Nephron (organoid): ENCODE measurements at regions not wholly inside any gene's neighbourhood (a gene's known extent, or its start where the extent isn't known, plus 50 kb on each side); places are given as distances from the start of the nearest gene placed in this dataset.
"Not testable (repeated sequence)": the region's sequence is repeated elsewhere in the genome, so short reads cannot be mapped to it uniquely, and the experiment has no call there.

ENCODE experiments used
- H3K27ac Mint-ChIP-seq, 3 experiments: 2 replicates each; pipeline ENCODE4 v1.8.0; 2020; ENCODE audit warnings: mixed read lengths in 3 of 3, mild to moderate bottlenecking in 2 of 3, moderate library complexity in 1 of 3
- H3K27me3 Mint-ChIP-seq: 2 replicates; pipeline ENCODE4 v1.8.0; 2021; ENCODE audit warnings: low read depth, mild to moderate bottlenecking, moderate library complexity, mixed read lengths
- H3K36me3 Mint-ChIP-seq: 2 replicates; pipeline ENCODE4 v1.8.0; 2020; ENCODE audit warnings: low read depth, mixed read lengths
- H3K4me1 Mint-ChIP-seq: 2 replicates; pipeline ENCODE4 v1.8.0; 2020; ENCODE audit warnings: mixed read lengths
- H3K4me3 Mint-ChIP-seq, 3 experiments: 2 replicates each; pipeline ENCODE4 v1.8.0; 2020; ENCODE audit warnings: mild to moderate bottlenecking in 3 of 3, mixed read lengths in 3 of 3, moderate library complexity in 2 of 3
- H3K9me3 Mint-ChIP-seq: 2 replicates; pipeline ENCODE4 v1.8.0; 2020; ENCODE audit warnings: mixed read lengths
- CTCF ChIP-seq, 3 experiments: fragments of 200-600 bp; sonication (generic); IDR thresholded peaks; one replicate each; pipeline ENCODE4 v1.5.0; 2021; ENCODE audit warnings: antibody characterized with exemption in 3 of 3; ENCODE audit not compliant: unreplicated experiment in 3 of 3

- Mint-ChIP-seq H3K27ac (no peak overlapping the region), H3K27me3 (no peaks in the 10 kb centered on the region), H3K4me3 (no peak overlapping the region), H3K4me1 (no peaks in the 10 kb centered on the region), H3K36me3 (no peaks in the 10 kb centered on the region), H3K9me3 (no peaks in the 10 kb centered on the region)
- no peak for TF ChIP-seq CTCF (IDR thresholded peaks at IDR 0.05; ENCODE audit: unreplicated experiment in 3 of 3)
Observed at GRCh38 chr15:20376872-20377271, 164.7 kb downstream of the GOLGA6L6 start.

GRCh38 chr15:20372416-20372815 lies 169.2 kb downstream of the GOLGA6L6 start:
- not testable (repeated sequence) for H3K9me3 Mint-ChIP-seq, H3K4me3 Mint-ChIP-seq, H3K27me3 Mint-ChIP-seq, H3K4me1 Mint-ChIP-seq, H3K36me3 Mint-ChIP-seq, H3K27ac Mint-ChIP-seq

GRCh38 chr15:20369500-20369899 lies 172.1 kb downstream of the GOLGA6L6 start:
- no peaks in the 10 kb centered on the region for H3K9me3 Mint-ChIP-seq
- no peaks in the 10 kb centered on the region for H3K36me3 Mint-ChIP-seq
- no peaks in the 10 kb centered on the region for H3K27me3 Mint-ChIP-seq
- H3K4me3 Mint-ChIP-seq, result no peak overlapping the region
- no peak overlapping the region for H3K27ac Mint-ChIP-seq
- no peak for TF ChIP-seq CTCF (IDR thresholded peaks at IDR 0.05; ENCODE audit: unreplicated experiment in 3 of 3)
- H3K4me1 Mint-ChIP-seq, result no peaks in the 10 kb centered on the region

- H3K27ac Mint-ChIP-seq, result no peak overlapping the region
- no peak for TF ChIP-seq CTCF (IDR thresholded peaks at IDR 0.05; ENCODE audit: unreplicated experiment in 3 of 3)
- H3K4me1 Mint-ChIP-seq, result no peaks in the 10 kb centered on the region
- H3K27me3 Mint-ChIP-seq, result no peaks in the 10 kb centered on the region
- no peaks in the 10 kb centered on the region for H3K36me3 Mint-ChIP-seq
- H3K9me3 Mint-ChIP-seq, result no peaks in the 10 kb centered on the region
- H3K4me3 Mint-ChIP-seq, result no peak overlapping the region
Observed at GRCh38 chr15:20368974-20369373, 172.6 kb downstream of the GOLGA6L6 start.

- Mint-ChIP-seq H3K9me3 (no peaks in the 10 kb centered on the region), H3K4me1 (no peaks in the 10 kb centered on the region), H3K27me3 (no peaks in the 10 kb centered on the region), H3K4me3 (no peak overlapping the region), H3K27ac (no peak overlapping the region), H3K36me3 (no peaks in the 10 kb centered on the region)
- no peak for TF ChIP-seq CTCF (IDR thresholded peaks at IDR 0.05; ENCODE audit: unreplicated experiment in 3 of 3)
Observed at GRCh38 chr15:20367093-20367492, 174.5 kb downstream of the GOLGA6L6 start.

- not testable (repeated sequence) for H3K4me3 Mint-ChIP-seq, H3K9me3 Mint-ChIP-seq, H3K27me3 Mint-ChIP-seq, H3K36me3 Mint-ChIP-seq, H3K27ac Mint-ChIP-seq, H3K4me1 Mint-ChIP-seq
Observed at GRCh38 chr15:20363591-20363990, 178.0 kb downstream of the GOLGA6L6 start.

GRCh38 chr15:20361091-20361490 lies 180.5 kb downstream of the GOLGA6L6 start:
- Mint-ChIP-seq H3K4me1 (no peaks in the 10 kb centered on the region), H3K36me3 (peaks cover 3% of the 10 kb centered on the region), H3K4me3 (no peak overlapping the region), H3K27ac (no peak overlapping the region), H3K27me3 (no peaks in the 10 kb centered on the region), H3K9me3 (peaks cover 12% of the 10 kb centered on the region)
- no peak for TF ChIP-seq CTCF (IDR thresholded peaks at IDR 0.05; ENCODE audit: unreplicated experiment in 3 of 3)
